Omental fat pad (tissue), 3 donors: ENCODE measurements at regions not wholly inside any gene's neighbourhood (a gene's known extent, or its start where the extent isn't known, plus 50 kb on each side); places are given as distances from the start of the nearest gene placed in this dataset.

Source experiments
- ATAC-seq: fragments of 150-250 bp; one replicate; pipeline ENCODE4 v1.9.1; 2016; ENCODE audit warnings: mild to moderate bottlenecking, moderate library complexity; ENCODE audit not compliant: low FRiP score
- DNase-seq: peaks from one replicate; pipeline ENCODE4 v3.0.0-alpha.2; 2019; ENCODE audit warnings: low spot score
- CTCF ChIP-seq, 3 donors: fragments of 450-650 bp; IDR thresholded peaks; one replicate each; pipeline ENCODE4 v1.5.1; 2016 to 2017; ENCODE audit warnings: antibody characterized with exemption in 3 of 3, mild to moderate bottlenecking in 3 of 3, moderate library complexity in 2 of 3

- TF ChIP-seq CTCF (IDR thresholded peaks at IDR 0.05), result no peak
- DNase-seq, result no peak
- no peak for ATAC-seq
These were observed 1361.4 kb downstream of the NSUN3 start for GRCh38 chr3:95424279-95424678.

- ATAC-seq (no peak), DNase-seq (no peak)
- TF ChIP-seq CTCF (IDR thresholded peaks at IDR 0.05), result no peak
These were observed 1371.6 kb downstream of the NSUN3 start for GRCh38 chr3:95434491-95434890.

- no peak for TF ChIP-seq CTCF (IDR thresholded peaks at IDR 0.05)
- no peak for DNase-seq
- ATAC-seq, result no peak
These were observed 1374.5 kb downstream of the NSUN3 start for GRCh38 chr3:95437409-95437808.

- no peak for DNase-seq
- ATAC-seq, result no peak
- no peak for TF ChIP-seq CTCF (IDR thresholded peaks at IDR 0.05)
These were observed 1375.4 kb downstream of the NSUN3 start for GRCh38 chr3:95438274-95438673.

- no peak for TF ChIP-seq CTCF (IDR thresholded peaks at IDR 0.05)
- no peak for ATAC-seq
These were observed 1371.6 kb upstream of the EPHA6 start for GRCh38 chr3:95442766-95443165.

GRCh38 chr3:95449841-95450240 lies 1364.6 kb upstream of the EPHA6 start:
- ATAC-seq (no peak), DNase-seq (no peak)
- TF ChIP-seq CTCF (IDR thresholded peaks at IDR 0.05), result no peak

More at GRCh38 chr3:95442766-95443165, 1371.6 kb upstream of the EPHA6 start:
- DNase-seq, result no peak

- DNase-seq, result no peak
- no peak for ATAC-seq
- TF ChIP-seq CTCF (IDR thresholded peaks at IDR 0.05), result no peak
These were observed 1361.2 kb upstream of the EPHA6 start for GRCh38 chr3:95453242-95453641.
